Mesendoderm (in vitro differentiated cells): ENCODE measurements at regions not wholly inside any gene's neighbourhood (a gene's known extent, or its start where the extent isn't known, plus 50 kb on each side); places are given as distances from the start of the nearest gene placed in this dataset.
A peak's percentile ranks its signal among the peaks of the same experiment; 100 is the strongest.

Experiments used
- DNase-seq: peaks from one replicate; pipeline ENCODE4 v3.0.0; 2013
- H2AK5ac ChIP-seq: 2 replicates; pipeline ENCODE4 v1.6.1; 2013; ENCODE audit warnings: low read length, inconsistent platforms
- H2BK120ac ChIP-seq: 2 replicates; pipeline ENCODE4 v1.6.1; 2013; ENCODE audit warnings: low read depth, mild to moderate bottlenecking, low read length, moderate library complexity, mixed read lengths
- H2BK15ac ChIP-seq: replicated peaks from 2 replicates; pipeline ENCODE4 v1.6.1; 2013; ENCODE audit warnings: low read depth, mild to moderate bottlenecking, moderate library complexity
- H2BK5ac ChIP-seq: 2 replicates; pipeline ENCODE4 v1.6.1; 2013; ENCODE audit warnings: low read length, inconsistent platforms
- H3K18ac ChIP-seq: 2 replicates; pipeline ENCODE4 v1.6.1; 2013; ENCODE audit warnings: mild to moderate bottlenecking, low read length, mixed read lengths
- H3K23ac ChIP-seq: one replicate; pipeline ENCODE4 v1.6.1; 2013; ENCODE audit warnings: low read length
- H3K27ac ChIP-seq: 2 replicates; pipeline ENCODE4 v1.5.1; 2013; ENCODE audit warnings: low read depth, mild to moderate bottlenecking, inconsistent platforms, low read length, moderate library complexity
- H3K27me3 ChIP-seq: 2 replicates; pipeline ENCODE4 v1.6.1; 2013; ENCODE audit warnings: low read length, control low read depth, mild to moderate bottlenecking, inconsistent platforms; ENCODE audit not compliant: insufficient read depth, poor library complexity
- H3K36me3 ChIP-seq: 2 replicates; pipeline ENCODE4 v1.6.1; 2013; ENCODE audit warnings: low read length, inconsistent platforms; ENCODE audit not compliant: control insufficient read depth, insufficient read depth
- H3K4ac ChIP-seq: one replicate; pipeline ENCODE4 v1.6.1; 2013; ENCODE audit warnings: low read depth, mild to moderate bottlenecking, low read length, moderate library complexity
- H3K4me1 ChIP-seq: 2 replicates; pipeline ENCODE4 v1.6.1; 2013; ENCODE audit warnings: low read depth, low read length, inconsistent platforms; ENCODE audit not compliant: control insufficient read depth
- H3K4me2 ChIP-seq: 2 replicates; pipeline ENCODE4 v1.6.1; 2013; ENCODE audit warnings: low read length
- H3K4me3 ChIP-seq: 2 replicates; pipeline ENCODE4 v1.5.1; 2013; ENCODE audit warnings: mild to moderate bottlenecking, low read length
- H3K56ac ChIP-seq: one replicate; pipeline ENCODE4 v1.6.1; 2013; ENCODE audit warnings: low read length
- H3K79me1 ChIP-seq: 2 replicates; pipeline ENCODE4 v1.6.1; 2013; ENCODE audit warnings: low read length, inconsistent platforms
- H3K79me2 ChIP-seq: 2 replicates; pipeline ENCODE4 v1.6.1; 2013; ENCODE audit warnings: mild to moderate bottlenecking, low read length; ENCODE audit not compliant: control insufficient read depth, insufficient read depth
- H3K9ac ChIP-seq: 2 replicates; pipeline ENCODE4 v1.6.1; 2013; ENCODE audit warnings: low read length, inconsistent platforms
- H4K5ac ChIP-seq: one replicate; pipeline ENCODE4 v1.6.1; 2013; ENCODE audit warnings: low read length
- H4K8ac ChIP-seq: one replicate; pipeline ENCODE4 v1.6.1; 2013; ENCODE audit warnings: low read depth, mild to moderate bottlenecking, control low read depth, low read length, moderate library complexity
- WGBS: extraction: QIAGEN DNeasy Blood & Tissue Kit; methylation state at CpG from one replicate; pipeline ENCODE4 v1.1.7; 2013; ENCODE audit warnings: low lambda C conversion rate, missing lambda C conversion rate; ENCODE audit not compliant: insufficient coverage; ENCODE audit errors: extremely low coverage; 5-methylcytosine and 5-hydroxymethylcytosine counted together

- WGBS: no CpG with 5 or more reads among the region's 11 CpGs
- no peak overlapping the region for H3K4ac ChIP-seq
Observed at GRCh38 chr22:48953830-48954229, 873.8 kb downstream of the BRD1 start.

GRCh38 chr22:48953103-48953720, 874.5 kb downstream of the BRD1 start:
- Histone ChIP-seq H2AK5ac (no peak overlapping the region), H3K27ac (no peak overlapping the region), H2BK5ac (no peak overlapping the region), H2BK15ac (no peak overlapping the region), H3K4ac (no peak overlapping the region), H3K4me1 (no peaks in the 10 kb centered on the region), H3K56ac (no peak overlapping the region), H4K5ac (no peak overlapping the region), H3K23ac (no peak overlapping the region), H3K79me2 (no peaks in the 10 kb centered on the region), H3K27me3 (no peaks in the 10 kb centered on the region), H2BK120ac (no peak overlapping the region), H3K36me3 (no peaks in the 10 kb centered on the region), H4K8ac (no peak overlapping the region), H3K4me2 (no peak overlapping the region), H3K4me3 (no peak overlapping the region), H3K18ac (no peak overlapping the region), H3K9ac (no peak overlapping the region), H3K79me1 (no peaks in the 10 kb centered on the region)
- DNase-seq: no peak
- no CpG with 5 or more reads among the region's 11 CpGs for WGBS

More at GRCh38 chr22:48953830-48954229, 873.8 kb downstream of the BRD1 start:
- Histone ChIP-seq H2BK120ac (no peak overlapping the region), H3K4me1 (no peaks in the 10 kb centered on the region), H3K56ac (no peak overlapping the region), H3K4me3 (no peak overlapping the region), H3K9ac (no peak overlapping the region), H4K8ac (no peak overlapping the region), H3K79me2 (no peaks in the 10 kb centered on the region), H3K4me2 (no peak overlapping the region), H3K23ac (no peak overlapping the region), H2BK5ac (no peak overlapping the region), H4K5ac (no peak overlapping the region), H3K79me1 (no peaks in the 10 kb centered on the region), H2AK5ac (no peak overlapping the region), H3K27ac (no peak overlapping the region), H3K36me3 (no peaks in the 10 kb centered on the region), H3K27me3 (no peaks in the 10 kb centered on the region), H3K18ac (no peak overlapping the region), H2BK15ac (no peak overlapping the region)
- DNase-seq: no peak

GRCh38 chr22:48952256-48953102, 875.2 kb downstream of the BRD1 start:
- WGBS: no CpG with 5 or more reads among the region's 19 CpGs
- Histone ChIP-seq H3K4me2 (no peak overlapping the region), H2BK120ac (no peak overlapping the region), H2BK15ac (no peak overlapping the region), H4K5ac (no peak overlapping the region), H3K27ac (no peak overlapping the region), H3K18ac (no peak overlapping the region), H2AK5ac (no peak overlapping the region), H3K4ac (no peak overlapping the region), H3K27me3 (no peaks in the 10 kb centered on the region), H3K4me3 (no peak overlapping the region), H3K36me3 (no peaks in the 10 kb centered on the region), H3K9ac (no peak overlapping the region), H3K56ac (no peak overlapping the region), H3K23ac (no peak overlapping the region), H3K4me1 (no peaks in the 10 kb centered on the region), H2BK5ac (no peak overlapping the region), H3K79me1 (no peaks in the 10 kb centered on the region), H4K8ac (no peak overlapping the region), H3K79me2 (no peaks in the 10 kb centered on the region)
- DNase-seq: no peak

GRCh38 chr22:48951836-48952235, 875.8 kb downstream of the BRD1 start:
- Histone ChIP-seq H3K23ac (no peak overlapping the region), H2BK5ac (no peak overlapping the region), H3K27me3 (no peaks in the 10 kb centered on the region), H3K4me1 (no peaks in the 10 kb centered on the region), H3K4me3 (no peak overlapping the region), H2AK5ac (no peak overlapping the region), H3K18ac (no peak overlapping the region), H4K5ac (no peak overlapping the region), H3K79me2 (no peaks in the 10 kb centered on the region), H3K9ac (no peak overlapping the region), H3K56ac (no peak overlapping the region), H3K27ac (no peak overlapping the region), H2BK15ac (no peak overlapping the region), H3K36me3 (no peaks in the 10 kb centered on the region), H3K4ac (no peak overlapping the region), H2BK120ac (no peak overlapping the region), H4K8ac (no peak overlapping the region), H3K79me1 (no peaks in the 10 kb centered on the region), H3K4me2 (no peak overlapping the region)
- no CpG with 5 or more reads among the region's 6 CpGs for WGBS
- no peak for DNase-seq

- no peak overlapping the region for H3K56ac ChIP-seq
- H3K27me3 ChIP-seq: no peaks in the 10 kb centered on the region
- no CpG with 5 or more reads among the region's 27 CpGs for WGBS
- H3K79me1 ChIP-seq: no peaks in the 10 kb centered on the region
- H3K4me3 ChIP-seq: no peak overlapping the region
- no peaks in the 10 kb centered on the region for H3K36me3 ChIP-seq
- H2AK5ac ChIP-seq: no peak overlapping the region
- no peak overlapping the region for H3K18ac ChIP-seq
- H4K5ac ChIP-seq: no peak overlapping the region
- H3K23ac ChIP-seq: peak overlapping the region; percentile 66
- no peaks in the 10 kb centered on the region for H3K4me1 ChIP-seq
- H4K8ac ChIP-seq: no peak overlapping the region
- H3K9ac ChIP-seq: no peak overlapping the region
- no peak for DNase-seq
- no peak overlapping the region for H3K4ac ChIP-seq
- no peak overlapping the region for H2BK120ac ChIP-seq
- H2BK5ac ChIP-seq: no peak overlapping the region
- no peaks in the 10 kb centered on the region for H3K79me2 ChIP-seq
- no peak overlapping the region for H3K4me2 ChIP-seq
- no peak overlapping the region for H3K27ac ChIP-seq
- no peak overlapping the region for H2BK15ac ChIP-seq
Observed at GRCh38 chr22:48950151-48950915, 877.3 kb downstream of the BRD1 start.
